ENCODE measurements at regions not wholly inside any gene's neighbourhood (a gene's known extent, or its start where the extent isn't known, plus 50 kb on each side); places are given as distances from the start of the nearest gene placed in this dataset.

DNA sequence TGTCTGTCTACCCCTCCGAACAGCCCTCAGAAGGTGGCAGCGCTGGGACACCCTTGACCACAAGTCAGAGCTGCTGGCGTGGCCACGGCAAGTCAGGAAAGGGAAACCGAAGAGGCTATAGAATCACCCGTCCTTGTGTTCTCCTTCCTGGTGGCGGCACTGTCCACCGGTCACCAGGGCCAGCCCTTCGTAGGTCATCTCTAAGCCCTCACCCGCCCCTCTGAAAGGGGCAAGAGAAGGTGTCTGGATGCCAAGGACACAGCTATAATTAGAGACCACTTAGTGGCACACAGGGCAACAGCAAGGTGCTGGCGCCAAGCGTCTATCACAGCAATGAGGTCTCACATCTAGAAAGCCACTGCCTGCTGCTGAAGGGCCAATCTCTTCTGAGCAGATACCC, 320.9 kb downstream of the SHANK2 start:
- TF ChIP-seq EZH2 (IDR thresholded peaks at IDR 0.05; ENCODE audit: low read depth): no peak
- TF ChIP-seq, protein P1, sequence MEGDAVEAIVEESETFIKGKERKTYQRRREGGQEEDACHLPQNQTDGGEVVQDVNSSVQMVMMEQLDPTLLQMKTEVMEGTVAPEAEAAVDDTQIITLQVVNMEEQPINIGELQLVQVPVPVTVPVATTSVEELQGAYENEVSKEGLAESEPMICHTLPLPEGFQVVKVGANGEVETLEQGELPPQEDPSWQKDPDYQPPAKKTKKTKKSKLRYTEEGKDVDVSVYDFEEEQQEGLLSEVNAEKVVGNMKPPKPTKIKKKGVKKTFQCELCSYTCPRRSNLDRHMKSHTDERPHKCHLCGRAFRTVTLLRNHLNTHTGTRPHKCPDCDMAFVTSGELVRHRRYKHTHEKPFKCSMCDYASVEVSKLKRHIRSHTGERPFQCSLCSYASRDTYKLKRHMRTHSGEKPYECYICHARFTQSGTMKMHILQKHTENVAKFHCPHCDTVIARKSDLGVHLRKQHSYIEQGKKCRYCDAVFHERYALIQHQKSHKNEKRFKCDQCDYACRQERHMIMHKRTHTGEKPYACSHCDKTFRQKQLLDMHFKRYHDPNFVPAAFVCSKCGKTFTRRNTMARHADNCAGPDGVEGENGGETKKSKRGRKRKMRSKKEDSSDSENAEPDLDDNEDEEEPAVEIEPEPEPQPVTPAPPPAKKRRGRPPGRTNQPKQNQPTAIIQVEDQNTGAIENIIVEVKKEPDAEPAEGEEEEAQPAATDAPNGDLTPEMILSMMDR (conservative IDR thresholded peaks at IDR 0.05): no peak
- no peak for DNase-seq
- Histone ChIP-seq H3K36me3 (ENCODE audit: low read depth) (no peaks in the 10 kb centered on the region), H3K27me3 (ENCODE audit: insufficient read depth, low read depth) (no peaks in the 10 kb centered on the region), H3K27ac (no peak overlapping the region), H3F3A (ENCODE audit: insufficient read depth, low read depth) (peaks cover 4% of the 10 kb centered on the region; the same call in 1 of the 2 replicates), H4K20me1 (ENCODE audit: insufficient read depth) (no peaks in the 10 kb centered on the region), H2AFZ (no peak overlapping the region), H3K4me1 (replicated peaks; ENCODE audit: insufficient read depth) (peaks cover 19% of the 10 kb centered on the region), H3K79me2 (ENCODE audit: low read depth) (no peaks in the 10 kb centered on the region), H3K4me2 (no peak overlapping the region), H3K4me3 (no peak overlapping the region), H3K9me3 (ENCODE audit: insufficient read depth, low read depth) (no peaks in the 10 kb centered on the region), H3K9me2 (ENCODE audit: insufficient read depth) (no peaks in the 10 kb centered on the region)
- CTCF ChIA-PET: no interaction called here
- no TSS peak for BruUV-seq (replicated peaks)
- intact Hi-C loops (cut with micrococcal nuclease; ENCODE audit: unreplicated experiment): no loop called here
- POLR2A ChIA-PET (ENCODE audit: unreplicated experiment): no interaction called here

DNA sequence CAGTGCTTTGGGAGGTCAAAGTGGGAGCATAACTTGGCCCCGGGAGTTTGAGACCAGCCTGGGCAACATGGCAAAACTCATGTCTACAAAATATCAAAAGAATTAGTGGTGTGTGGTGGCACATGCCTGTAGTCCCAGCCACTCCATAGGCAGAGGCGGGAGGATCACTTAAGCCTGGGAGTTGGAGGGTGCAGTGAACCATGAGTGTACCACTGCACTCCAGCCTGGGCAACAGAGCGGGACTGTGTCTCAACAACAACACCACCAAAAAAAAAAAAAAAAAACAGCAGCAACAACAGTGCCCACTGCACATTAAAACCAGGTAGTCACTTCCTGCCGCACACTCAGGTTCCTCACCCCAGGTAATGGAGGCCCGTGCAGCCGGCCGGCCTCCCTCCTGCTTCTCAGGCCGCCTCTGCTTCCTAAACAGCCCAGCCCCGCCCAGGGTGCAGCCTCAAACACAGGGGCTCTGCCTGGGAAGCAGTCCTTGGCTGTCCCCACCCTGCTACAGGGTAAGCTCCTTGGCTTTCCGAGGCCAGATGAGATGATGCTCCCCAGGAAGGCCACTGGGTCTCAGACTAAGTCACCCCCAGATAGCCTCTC, 318.3 kb downstream of the SHANK2 start:
- BruUV-seq (replicated peaks): no TSS peak
- peak overlapping the region; percentile 87 for H3K27ac ChIP-seq
- H3K36me3 ChIP-seq (ENCODE audit: low read depth): no peaks in the 10 kb centered on the region
- H3K79me2 ChIP-seq (ENCODE audit: low read depth): no peaks in the 10 kb centered on the region
- CTCF ChIA-PET: no interaction called here
- no peak for DNase-seq
- peaks cover 4% of the 10 kb centered on the region; the same call in 1 of the 2 replicates for H3F3A ChIP-seq (ENCODE audit: insufficient read depth, low read depth)
- no peaks in the 10 kb centered on the region for H3K27me3 ChIP-seq (ENCODE audit: insufficient read depth, low read depth)
- intact Hi-C loops (cut with micrococcal nuclease; ENCODE audit: unreplicated experiment): no loop called here
- TF ChIP-seq, protein P1 (conservative IDR thresholded peaks at IDR 0.05): no peak
- TF ChIP-seq EZH2 (IDR thresholded peaks at IDR 0.05; ENCODE audit: low read depth): no peak
- peaks cover 19% of the 10 kb centered on the region for H3K4me1 ChIP-seq (replicated peaks; ENCODE audit: insufficient read depth)
- H2AFZ ChIP-seq: no peak overlapping the region
- H3K4me3 ChIP-seq: no peak overlapping the region
- H3K9me3 ChIP-seq (ENCODE audit: insufficient read depth, low read depth): no peaks in the 10 kb centered on the region
- POLR2A ChIA-PET (ENCODE audit: unreplicated experiment): no interaction called here
- no peaks in the 10 kb centered on the region for H3K9me2 ChIP-seq (ENCODE audit: insufficient read depth)
- H4K20me1 ChIP-seq (ENCODE audit: insufficient read depth): no peaks in the 10 kb centered on the region
- H3K4me2 ChIP-seq: peak overlapping the region; percentile 39

DNA sequence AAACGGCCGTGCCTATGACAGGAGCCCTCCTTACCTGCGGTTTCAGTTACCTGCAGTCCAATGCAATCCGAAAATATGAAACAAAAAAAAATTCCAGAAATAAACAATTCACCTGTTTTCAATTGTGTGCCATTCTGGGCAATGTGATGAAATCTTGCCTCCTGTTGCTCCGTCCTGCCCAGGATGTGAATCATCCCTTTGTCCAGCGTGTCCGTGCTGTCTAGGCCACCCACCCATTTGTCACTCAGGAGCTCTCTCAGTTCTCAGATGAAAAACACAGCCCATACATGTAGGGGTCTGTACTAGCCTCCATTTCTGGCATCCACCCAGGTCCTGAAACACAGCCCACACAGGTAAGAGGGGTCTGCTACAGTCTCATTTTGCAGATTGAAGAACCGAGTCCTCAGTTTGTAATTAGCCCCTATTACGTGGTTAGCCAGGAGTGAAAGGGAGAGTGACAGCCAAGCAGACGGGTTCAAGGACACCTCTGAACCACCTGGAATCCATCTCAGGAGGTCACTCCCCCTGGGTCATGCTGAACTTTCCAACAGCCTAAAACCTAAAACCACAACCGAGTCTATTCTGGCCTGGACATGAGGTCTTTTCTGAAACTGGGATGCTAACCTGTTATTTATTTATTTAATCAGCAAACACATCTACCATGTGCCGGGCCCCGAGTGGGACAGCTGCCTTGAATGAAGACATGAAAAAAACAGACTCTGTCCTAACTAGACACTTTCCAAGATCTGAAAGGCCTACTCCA, 317.2 kb downstream of the SHANK2 start:
- no peak overlapping the region for H3K4me3 ChIP-seq
- peak; percentile 49 to 58 for DNase-seq
- intact Hi-C loops (cut with micrococcal nuclease; ENCODE audit: unreplicated experiment): no loop called here
- peaks cover 19% of the 10 kb centered on the region for H3K4me1 ChIP-seq (replicated peaks; ENCODE audit: insufficient read depth)
- TSS peak; percentile 75 for BruUV-seq (replicated peaks)
- H3K79me2 ChIP-seq (ENCODE audit: low read depth): no peaks in the 10 kb centered on the region
- no peak overlapping the region for H2AFZ ChIP-seq
- H3K9me2 ChIP-seq (ENCODE audit: insufficient read depth): no peaks in the 10 kb centered on the region
- POLR2A ChIA-PET (ENCODE audit: unreplicated experiment): no interaction called here
- CTCF ChIA-PET: no interaction called here
- H3K27ac ChIP-seq: peak overlapping the region; percentile 87
- no peaks in the 10 kb centered on the region for H3K9me3 ChIP-seq (ENCODE audit: insufficient read depth, low read depth)
- H3K4me2 ChIP-seq: peak overlapping the region; percentile 39
- TF ChIP-seq, protein P1 (conservative IDR thresholded peaks at IDR 0.05): no peak
- TF ChIP-seq EZH2 (IDR thresholded peaks at IDR 0.05; ENCODE audit: low read depth): no peak
- no peaks in the 10 kb centered on the region for H3K36me3 ChIP-seq (ENCODE audit: low read depth)
- H3K27me3 ChIP-seq (ENCODE audit: insufficient read depth, low read depth): no peaks in the 10 kb centered on the region
- no peaks in the 10 kb centered on the region for H4K20me1 ChIP-seq (ENCODE audit: insufficient read depth)
- peaks cover 4% of the 10 kb centered on the region; the same call in 1 of the 2 replicates for H3F3A ChIP-seq (ENCODE audit: insufficient read depth, low read depth)
